Liver (tissue), 3 donors: ENCODE measurements at regions not wholly inside any gene's neighbourhood (a gene's known extent, or its start where the extent isn't known, plus 50 kb on each side); places are given as distances from the start of the nearest gene placed in this dataset.

ENCODE experiments used
- CTCF ChIP-seq: fragments of 150-350 bp; IDR thresholded peaks from 2 replicates; pipeline ENCODE4 v1.5.1; 2017; ENCODE audit warnings: improper control_type of control experiment, low read depth, low read length; ENCODE audit not compliant: missing input control
- FOXA1 ChIP-seq: IDR thresholded peaks from 2 replicates; pipeline ENCODE4 v1.6.1; 2016; ENCODE audit warnings: antibody characterized with exemption
- RAD21 ChIP-seq, 2 donors: IDR thresholded peaks; 2 replicates each; pipeline ENCODE4 v1.6.1; 2016; ENCODE audit warnings: antibody characterized with exemption in 2 of 2, mild to moderate bottlenecking in 2 of 2
- TF ChIP-seq, protein P1 (sequence below): IDR thresholded peaks from 2 replicates; pipeline ENCODE4 v1.6.1; 2016; ENCODE audit warnings: antibody characterized with exemption
- donor health status: healthy.
- donor health status: healthy.

DNA sequence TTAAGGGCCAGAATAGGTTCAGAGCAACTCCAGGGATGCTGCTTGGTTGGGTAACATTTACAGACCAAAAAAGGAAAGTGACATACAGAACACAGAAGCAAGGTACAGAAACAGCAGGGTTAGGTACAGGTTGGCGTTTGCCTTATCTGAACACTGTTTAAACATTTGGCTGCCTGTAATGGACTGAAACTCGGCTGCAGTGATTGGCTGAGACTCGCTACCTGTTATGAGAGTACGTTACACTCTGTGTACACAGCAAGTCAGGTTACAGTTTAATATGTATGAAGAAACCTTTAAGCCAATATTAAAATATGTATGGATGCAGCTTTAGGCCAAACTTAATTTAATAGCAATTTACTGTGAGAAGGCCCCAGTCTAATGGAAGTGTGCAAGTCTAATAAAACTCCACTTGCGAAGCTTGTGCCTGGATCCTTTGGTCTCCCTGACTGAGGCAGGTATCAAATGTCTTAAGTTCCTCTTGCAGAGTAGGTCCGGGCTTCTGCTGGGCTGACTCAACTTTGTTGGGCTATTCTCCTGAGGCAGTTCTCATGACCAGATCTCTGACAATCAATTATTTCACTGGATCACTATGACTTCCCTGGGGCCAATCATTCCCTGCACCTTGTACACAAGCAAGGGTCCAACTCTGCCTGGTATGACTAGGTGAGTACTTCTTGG, 204.9 kb downstream of the ZNF462 start:
- TF ChIP-seq CTCF (no peak), FOXA1 (no peak), RAD21 (IDR thresholded peaks at IDR 0.05) (no peak)
- TF ChIP-seq, protein P1, sequence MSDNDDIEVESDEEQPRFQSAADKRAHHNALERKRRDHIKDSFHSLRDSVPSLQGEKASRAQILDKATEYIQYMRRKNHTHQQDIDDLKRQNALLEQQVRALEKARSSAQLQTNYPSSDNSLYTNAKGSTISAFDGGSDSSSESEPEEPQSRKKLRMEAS, result no peak
